CD4-positive, CD25-positive, alpha-beta regulatory T cell (primary cell): ENCODE measurements at regions not wholly inside any gene's neighbourhood (a gene's known extent, or its start where the extent isn't known, plus 50 kb on each side); places are given as distances from the start of the nearest gene placed in this dataset.
A peak's percentile ranks its signal among the peaks of the same experiment; 100 is the strongest.
"Not testable (repeated sequence)": the region's sequence is repeated elsewhere in the genome, so short reads cannot be mapped to it uniquely, and the experiment has no call there.

Experiments used
- ATAC-seq, 2 donors: fragments of 150-1000 bp; cut with Tn5 transposase; one replicate each; pipeline ENCODE4 v1.10.0; 2021; ENCODE audit warnings: low read depth in 2 of 2, moderate number of reproducible peaks in 2 of 2, moderate library complexity in 1 of 2
- DNase-seq, 3 donors: peaks; one replicate each; pipeline versions ENCODE4 v3.0.0 to v3.0.0-alpha.2; 2012 to 2022; ENCODE audit warnings: mixed read lengths in 1 of 3
- H3K27ac ChIP-seq: one replicate; pipeline ENCODE4 v1.7.0; 2013; ENCODE audit warnings: mild to moderate bottlenecking, low read length; ENCODE audit not compliant: insufficient read depth, poor library complexity, severe bottlenecking
- H3K27me3 ChIP-seq: one replicate; pipeline ENCODE4 v1.7.0; 2013; ENCODE audit warnings: low read length; ENCODE audit not compliant: control insufficient read depth, insufficient read depth
- H3K36me3 ChIP-seq: one replicate; pipeline ENCODE4 v1.7.0; 2013; ENCODE audit warnings: mild to moderate bottlenecking, low read length, moderate library complexity; ENCODE audit not compliant: control insufficient read depth, insufficient read depth
- H3K4me1 ChIP-seq: 2 replicates; pipeline ENCODE4 v1.7.0; 2013; ENCODE audit warnings: mild to moderate bottlenecking, low read length; ENCODE audit not compliant: insufficient read depth, control insufficient read depth, poor library complexity, severe bottlenecking
- H3K4me3 ChIP-seq: one replicate; pipeline ENCODE4 v1.7.0; 2013; ENCODE audit warnings: low read depth, mild to moderate bottlenecking, low read length, moderate library complexity
- H3K9me3 ChIP-seq, 2 experiments: 1 replicate in 1 of 2; 2 replicates in 1 of 2; pipeline ENCODE4 v1.7.0; 2013; ENCODE audit warnings: low read length in 2 of 2, mild to moderate bottlenecking in 1 of 2, moderate library complexity in 1 of 2; ENCODE audit not compliant: control insufficient read depth in 2 of 2
- H3K27ac Mint-ChIP-seq, 3 donors: one replicate each; pipeline ENCODE4 v1.8.0; 2020 to 2022; ENCODE audit warnings: mild to moderate bottlenecking in 3 of 3, mixed read lengths in 3 of 3, moderate library complexity in 2 of 3
- H3K27me3 Mint-ChIP-seq: one replicate; pipeline ENCODE4 v1.8.0; 2022; ENCODE audit warnings: mild to moderate bottlenecking, mixed read lengths
- H3K36me3 Mint-ChIP-seq: one replicate; pipeline ENCODE4 v1.8.0; 2020; ENCODE audit warnings: mixed read lengths
- H3K4me1 Mint-ChIP-seq, 4 donors: one replicate each; pipeline ENCODE4 v1.8.0; 2020 to 2022; ENCODE audit warnings: mixed read lengths in 4 of 4, mild to moderate bottlenecking in 1 of 4
- H3K4me3 Mint-ChIP-seq, 4 donors: one replicate each; pipeline ENCODE4 v1.8.0; 2020 to 2022; ENCODE audit warnings: mild to moderate bottlenecking in 4 of 4, mixed read lengths in 4 of 4, moderate library complexity in 3 of 4
- H3K9me3 Mint-ChIP-seq, 7 donors: one replicate each; pipeline ENCODE4 v1.8.0; 2020 to 2022; ENCODE audit warnings: mixed read lengths in 7 of 7, mild to moderate bottlenecking in 3 of 7, moderate library complexity in 2 of 7

DNA sequence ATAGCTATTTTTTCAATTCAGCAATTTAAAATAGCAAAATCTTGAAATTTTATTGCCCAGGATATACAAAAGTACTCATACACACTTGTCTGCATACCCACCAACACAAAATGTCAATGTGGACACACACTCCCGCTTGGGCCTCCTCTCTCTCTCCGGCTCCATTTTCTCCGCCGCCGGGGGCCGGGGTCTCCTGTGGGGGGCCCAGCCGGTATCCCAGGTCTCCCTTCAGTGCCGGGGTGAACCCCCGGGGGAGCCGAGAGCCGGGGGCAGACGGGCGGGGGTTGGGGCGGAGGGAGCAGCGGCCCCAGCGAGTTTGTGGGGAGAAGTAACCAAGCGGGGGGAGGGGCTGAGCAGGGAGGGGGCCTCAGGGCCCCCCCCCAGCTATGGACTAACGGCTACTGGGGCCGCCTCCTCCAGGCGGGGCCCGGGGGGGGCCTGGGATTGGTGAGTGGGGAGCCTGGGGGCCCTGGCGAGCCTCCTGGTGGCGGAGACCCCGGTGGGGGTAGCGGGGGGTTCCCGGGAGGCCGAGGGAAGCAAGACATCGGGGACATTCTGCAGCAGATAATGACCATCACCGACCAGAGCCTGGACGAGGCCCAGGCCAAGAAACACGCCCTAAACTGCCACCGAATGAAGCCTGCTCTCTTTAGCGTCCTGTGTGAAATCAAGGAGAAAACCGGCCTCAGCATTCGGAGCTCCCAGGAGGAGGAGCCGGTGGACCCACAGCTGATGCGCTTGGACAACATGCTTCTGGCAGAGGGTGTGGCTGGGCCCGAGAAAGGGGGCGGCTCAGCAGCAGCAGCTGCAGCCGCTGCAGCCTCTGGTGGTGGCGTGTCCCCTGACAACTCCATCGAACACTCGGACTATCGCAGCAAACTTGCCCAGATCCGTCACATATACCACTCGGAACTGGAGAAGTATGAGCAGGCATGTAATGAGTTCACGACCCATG is 56.6 kb downstream of the CHST2 start:
- H3K27me3 ChIP-seq, H3K4me3 Mint-ChIP-seq, H3K9me3 Mint-ChIP-seq, H3K27me3 Mint-ChIP-seq, H3K9me3 ChIP-seq, ATAC-seq, H3K4me3 ChIP-seq, H3K36me3 ChIP-seq, H3K36me3 Mint-ChIP-seq, DNase-seq, H3K27ac ChIP-seq: not testable (repeated sequence)
- peaks cover 13% of the 10 kb centered on the region for H3K4me1 ChIP-seq
- Mint-ChIP-seq H3K27ac (peak overlapping the region in 2 of 3 donors; percentile 11 to 66), H3K4me1 (peaks cover 21 to 60% (median 29%) of the 10 kb centered on the region in 4 donors)

DNA sequence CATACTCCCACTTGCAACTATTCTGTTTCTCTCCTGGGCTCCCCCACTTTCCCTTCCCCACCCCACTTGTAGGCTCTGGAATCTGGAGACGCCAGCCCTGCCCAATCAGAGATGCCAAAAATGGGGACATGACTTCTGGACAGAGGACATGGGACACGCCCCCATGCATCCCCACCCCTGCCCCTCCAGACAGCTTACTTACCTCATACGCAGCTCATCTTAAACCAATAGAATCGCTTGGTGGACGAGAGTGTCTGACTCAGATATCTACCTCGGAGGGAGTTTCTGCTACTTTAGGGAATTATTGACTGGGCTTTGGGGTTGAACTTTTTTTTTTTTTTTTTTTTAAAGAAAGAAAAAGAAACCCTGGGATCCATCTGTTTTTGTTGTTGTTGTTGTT is 58.4 kb downstream of the CHST2 start:
- H3K4me3 ChIP-seq, ATAC-seq, H3K27ac ChIP-seq, DNase-seq, H3K4me3 Mint-ChIP-seq, H3K27me3 ChIP-seq, H3K9me3 Mint-ChIP-seq, H3K9me3 ChIP-seq, H3K36me3 ChIP-seq, H3K27ac Mint-ChIP-seq, H3K4me1 ChIP-seq, H3K27me3 Mint-ChIP-seq, H3K36me3 Mint-ChIP-seq: not testable (repeated sequence)
- H3K4me1 Mint-ChIP-seq, result peaks cover 10 to 57% (median 15%) of the 10 kb centered on the region in 4 donors

DNA sequence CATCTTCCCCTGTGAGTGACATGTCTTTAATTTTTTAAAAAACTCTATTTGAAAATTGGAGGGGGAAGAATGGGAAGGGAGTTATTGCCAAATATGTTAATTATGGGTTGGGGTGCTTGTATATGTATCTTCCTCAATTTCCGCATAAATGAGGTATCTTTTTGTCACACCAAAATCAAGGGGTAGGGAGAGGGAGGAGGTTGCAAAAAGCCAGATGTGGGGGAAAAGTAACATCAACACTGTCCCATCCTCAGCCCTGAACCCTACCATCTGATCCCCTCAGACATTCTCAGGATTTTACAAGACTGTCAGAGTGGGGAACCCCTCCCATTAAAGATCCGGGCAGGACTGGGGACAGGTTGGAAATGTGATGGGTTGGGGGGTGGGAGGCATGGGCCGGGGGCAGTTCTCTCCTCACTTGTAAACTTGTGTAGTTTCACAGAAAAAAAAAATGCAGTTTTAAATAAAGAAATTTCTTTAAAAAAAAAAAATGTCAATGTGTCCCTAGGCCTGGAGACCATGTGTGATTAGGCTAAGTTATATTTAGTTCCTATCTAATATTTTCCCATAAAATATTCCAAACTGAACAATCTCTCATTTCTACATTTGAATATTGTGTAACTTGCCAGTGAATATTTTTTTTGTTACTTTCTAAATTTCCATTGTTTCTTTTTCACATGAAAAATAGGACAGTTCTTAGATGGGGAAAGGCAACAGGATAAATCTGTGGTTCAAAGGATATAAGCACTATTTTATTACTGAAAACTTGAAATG is 59.4 kb downstream of the CHST2 start:
- not testable (repeated sequence) for ATAC-seq, H3K36me3 ChIP-seq, H3K4me1 ChIP-seq, H3K4me3 Mint-ChIP-seq, H3K27ac ChIP-seq, H3K9me3 ChIP-seq, H3K27ac Mint-ChIP-seq, H3K27me3 Mint-ChIP-seq, H3K36me3 Mint-ChIP-seq, H3K27me3 ChIP-seq, H3K4me3 ChIP-seq, DNase-seq, H3K9me3 Mint-ChIP-seq
- H3K4me1 Mint-ChIP-seq, result peaks cover 10 to 60% (median 16%) of the 10 kb centered on the region in 4 donors

DNA sequence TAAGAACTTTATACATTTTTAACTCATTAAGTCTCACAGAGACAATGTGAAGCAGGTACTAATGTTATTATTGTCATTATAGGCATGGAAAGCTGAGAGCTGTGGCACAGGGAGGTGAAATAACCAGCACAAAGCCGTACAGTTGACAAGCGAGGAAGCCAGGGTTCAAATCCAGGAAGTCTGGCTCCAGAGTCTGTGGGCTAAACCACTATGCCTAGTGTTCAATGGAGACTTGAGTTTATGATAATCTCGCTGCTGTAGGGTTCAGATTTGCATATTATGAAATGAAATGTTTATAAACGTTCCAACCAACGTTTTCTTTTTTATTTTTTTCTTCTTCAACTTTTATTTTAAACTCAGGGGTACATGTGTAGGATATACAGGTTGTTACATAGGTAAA is 60.0 kb downstream of the CHST2 start:
- Mint-ChIP-seq H3K36me3 (no peaks in the 10 kb centered on the region), H3K27ac (no peak overlapping the region), H3K9me3 (peaks cover 0 to 5% (median 0%) of the 10 kb centered on the region in 7 donors), H3K4me3 (no peak overlapping the region), H3K27me3 (no peaks in the 10 kb centered on the region), H3K4me1 (peaks cover 10 to 60% (median 16%) of the 10 kb centered on the region in 4 donors)
- Histone ChIP-seq H3K9me3 (no peaks in the 10 kb centered on the region), H3K36me3 (no peaks in the 10 kb centered on the region), H3K27me3 (no peaks in the 10 kb centered on the region), H3K27ac (no peak overlapping the region), H3K4me3 (no peak overlapping the region), H3K4me1 (no peaks in the 10 kb centered on the region)
- no peak for ATAC-seq
- DNase-seq, result no peak

DNA sequence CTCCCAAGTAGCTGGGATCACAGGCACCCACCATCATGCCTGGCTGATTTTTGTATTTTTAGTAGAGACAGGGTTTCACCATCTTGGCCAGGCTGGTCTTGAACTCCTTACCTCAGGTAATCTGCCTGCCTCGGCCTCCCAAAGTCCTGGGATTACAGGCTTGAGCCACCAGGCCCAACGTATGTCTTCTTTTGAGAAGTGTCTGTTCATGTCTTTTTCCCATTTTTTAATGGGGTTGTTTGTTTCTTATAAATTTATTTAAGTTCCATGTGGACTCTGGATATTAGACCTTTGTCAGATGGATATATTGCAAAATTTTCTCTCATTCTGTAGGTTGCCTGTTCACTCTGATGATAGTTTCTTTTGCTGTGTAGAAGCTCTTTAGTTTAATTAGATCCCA is 61.3 kb downstream of the CHST2 start:
- H3K4me1 ChIP-seq, H3K9me3 ChIP-seq, ATAC-seq, H3K27me3 Mint-ChIP-seq, H3K27ac ChIP-seq, DNase-seq, H3K4me3 ChIP-seq, H3K27me3 ChIP-seq, H3K36me3 ChIP-seq, H3K27ac Mint-ChIP-seq, H3K4me3 Mint-ChIP-seq, H3K9me3 Mint-ChIP-seq, H3K36me3 Mint-ChIP-seq: not testable (repeated sequence)
- peaks cover 10 to 52% (median 16%) of the 10 kb centered on the region in 4 donors for H3K4me1 Mint-ChIP-seq

DNA sequence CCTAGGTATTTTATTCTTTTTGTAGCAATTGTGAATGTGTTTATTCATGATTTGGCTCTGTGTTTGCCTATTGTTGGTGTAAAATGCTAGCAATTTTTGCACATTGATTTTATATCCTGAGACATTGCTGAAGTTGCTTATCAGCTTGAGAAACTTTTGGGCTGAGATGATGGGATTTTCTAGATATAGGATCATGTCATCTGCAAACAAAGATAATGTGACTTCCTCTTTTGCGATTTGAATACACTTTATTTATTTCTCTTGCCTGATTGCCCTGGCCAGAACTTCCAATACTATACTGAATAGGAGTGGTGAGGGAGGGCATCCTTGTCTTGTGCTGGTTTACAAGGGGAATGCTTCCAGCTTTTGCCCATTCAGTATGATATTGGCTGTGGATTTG is 62.4 kb downstream of the CHST2 start:
- ATAC-seq, DNase-seq, H3K9me3 ChIP-seq, H3K4me3 Mint-ChIP-seq, H3K9me3 Mint-ChIP-seq, H3K4me3 ChIP-seq, H3K27ac ChIP-seq, H3K36me3 Mint-ChIP-seq, H3K36me3 ChIP-seq, H3K27me3 ChIP-seq, H3K27me3 Mint-ChIP-seq, H3K4me1 ChIP-seq: not testable (repeated sequence)
- peaks cover 10 to 52% (median 16%) of the 10 kb centered on the region in 4 donors for H3K4me1 Mint-ChIP-seq
- H3K27ac Mint-ChIP-seq, result peak overlapping the region in 1 of 3 donors; percentile 14

DNA sequence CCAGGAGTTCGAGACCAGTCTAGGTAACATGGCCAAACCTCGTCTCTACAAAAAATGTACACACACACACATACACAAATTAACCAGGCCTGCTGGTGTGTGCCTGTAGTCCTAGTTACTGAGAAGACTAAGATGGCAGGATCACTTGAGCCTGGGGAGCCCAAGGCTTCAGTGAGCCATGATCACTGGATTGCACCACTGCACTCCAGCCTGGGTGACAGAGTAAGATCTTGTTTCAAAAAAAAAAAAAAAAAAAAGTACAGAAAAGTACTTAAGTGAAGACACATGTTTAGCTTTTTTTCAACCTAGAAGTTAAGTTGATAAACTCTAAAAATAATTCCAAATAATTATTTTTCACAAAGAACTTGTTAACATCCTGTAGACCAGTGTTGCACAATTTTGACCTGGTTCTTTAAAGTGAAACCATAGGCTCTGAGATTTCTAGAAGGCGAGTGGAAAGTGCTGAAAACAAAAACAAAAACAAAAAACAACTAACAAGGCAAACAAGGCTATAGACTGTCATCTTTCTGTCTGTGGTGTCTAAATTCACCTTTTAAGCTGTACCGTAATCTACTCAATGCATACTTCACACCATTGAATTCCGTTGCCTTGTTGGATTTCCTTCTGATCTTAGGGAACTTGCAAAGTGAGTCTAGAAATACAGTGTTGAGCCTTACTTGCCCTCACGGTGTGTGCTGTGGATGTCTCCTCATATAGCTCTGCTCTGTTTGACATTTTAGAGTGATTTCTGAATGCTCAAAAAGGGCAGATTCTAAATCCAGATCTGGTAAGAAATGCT is 63.5 kb downstream of the CHST2 start:
- no peak overlapping the region for H3K27ac ChIP-seq
- no peaks in the 10 kb centered on the region for H3K36me3 ChIP-seq
- no peaks in the 10 kb centered on the region for H3K4me1 ChIP-seq
- no peak overlapping the region for H3K4me3 ChIP-seq
- peak overlapping the region; percentile 41 to 86 (median 70) for H3K27ac Mint-ChIP-seq
- no peak for ATAC-seq
- H3K36me3 Mint-ChIP-seq, result no peaks in the 10 kb centered on the region
- H3K4me1 Mint-ChIP-seq, result peaks cover 10 to 49% (median 16%) of the 10 kb centered on the region in 4 donors
- H3K27me3 ChIP-seq, result no peaks in the 10 kb centered on the region
- peak overlapping the region in 3 of 4 donors; percentile 34 to 66 (median 53) for H3K4me3 Mint-ChIP-seq
- no peaks in the 10 kb centered on the region for H3K27me3 Mint-ChIP-seq
- DNase-seq, result no peak
- peaks cover 0 to 5% (median 0%) of the 10 kb centered on the region in 7 donors for H3K9me3 Mint-ChIP-seq
- H3K9me3 ChIP-seq, result no peaks in the 10 kb centered on the region
